HG03558 (cell line): ENCODE measurements at regions not wholly inside any gene's neighbourhood (a gene's known extent, or its start where the extent isn't known, plus 50 kb on each side); places are given as distances from the start of the nearest gene placed in this dataset.

ENCODE experiments used
- ATAC-seq: cut with Tn5 transposase; IDR thresholded peaks from one replicate; pipeline ENCODE4 v1.9.1; 2021; ENCODE audit warnings: moderate number of reproducible peaks; ENCODE audit not compliant: unreplicated experiment; ENCODE audit errors: extremely low read depth

GRCh38 chr2:176466918-176467452 is 197.7 kb downstream of the MTX2 start:
- ATAC-seq: no peak

- ATAC-seq: no peak
Measured at GRCh38 chr2:176467595-176467994, 198.4 kb downstream of the MTX2 start.

- ATAC-seq: no peak
Measured at GRCh38 chr2:176468457-176469113, 199.3 kb downstream of the MTX2 start.

GRCh38 chr2:176470713-176471112 is 201.5 kb downstream of the MTX2 start:
- ATAC-seq: no peak

- ATAC-seq: no peak
Measured at GRCh38 chr2:176471949-176472348, 202.7 kb downstream of the MTX2 start.

- peak; percentile 65 for ATAC-seq
Measured at GRCh38 chr2:176473177-176473576, 203.9 kb downstream of the MTX2 start.

- ATAC-seq: no peak
Measured at GRCh38 chr2:176473851-176474250, 204.6 kb downstream of the MTX2 start.

GRCh38 chr2:176477336-176477735 is 208.1 kb downstream of the MTX2 start:
- no peak for ATAC-seq

GRCh38 chr2:176479961-176480360 is 210.7 kb downstream of the MTX2 start:
- no peak for ATAC-seq

- ATAC-seq: no peak
Measured at GRCh38 chr2:176482107-176482506, 212.9 kb downstream of the MTX2 start.

GRCh38 chr2:176483476-176483875 is 214.2 kb downstream of the MTX2 start:
- ATAC-seq: no peak

- ATAC-seq: no peak
Measured at GRCh38 chr2:176483901-176484568, 214.8 kb downstream of the MTX2 start.

- no peak for ATAC-seq
Measured at GRCh38 chr2:176484838-176485237, 215.6 kb downstream of the MTX2 start.

- ATAC-seq: no peak
Measured at GRCh38 chr2:176488431-176488830, 219.2 kb downstream of the MTX2 start.

GRCh38 chr2:176490061-176490861 is 221.0 kb downstream of the MTX2 start:
- no peak for ATAC-seq

- peak; percentile 86 for ATAC-seq
Measured at GRCh38 chr2:176491172-176491904, 222.1 kb downstream of the MTX2 start.

GRCh38 chr2:176492583-176492982 is 223.3 kb downstream of the MTX2 start:
- ATAC-seq: no peak

- no peak for ATAC-seq
Measured at GRCh38 chr2:176493226-176493825, 224.1 kb downstream of the MTX2 start.

- no peak for ATAC-seq
Measured at GRCh38 chr2:176493909-176494308, 224.7 kb downstream of the MTX2 start.

- ATAC-seq: no peak
Measured at GRCh38 chr2:176494949-176495353, 225.7 kb downstream of the MTX2 start.
